ENCODE measurements at regions not wholly inside any gene's neighbourhood (a gene's known extent, or its start where the extent isn't known, plus 50 kb on each side); places are given as distances from the start of the nearest gene placed in this dataset.

- DNase-seq (ENCODE audit: extremely low spot score), result no peak
- ChIA-PET CTCF (interaction anchor here (0.6 kb wide), 1 partner anchor 240 kb away, joined by 3 read pairs; no protein-coding TSS in a partner anchor), POLR2A (no interaction called here)
- TF ChIP-seq BHLHE40 (IDR thresholded peaks at IDR 0.05; ENCODE audit: borderline replicate concordance), result no peak
- no peak for TF ChIP-seq NFRKB (IDR thresholded peaks at IDR 0.05)
- TF ChIP-seq HDGF (IDR thresholded peaks at IDR 0.05; ENCODE audit: borderline replicate concordance), result no peak
- TF ChIP-seq SUZ12 (IDR thresholded peaks at IDR 0.05), result no peak
- no peak for TF ChIP-seq CTBP1 (IDR thresholded peaks at IDR 0.05; ENCODE audit: borderline replicate concordance)
These were observed 50.4 kb upstream of the SOD1 start for GRCh38 chr21:31609081-31609480.

- CTCF ChIA-PET, result no interaction called here
- DNase-seq (ENCODE audit: extremely low spot score), result no peak
- POLR2A ChIA-PET, result no interaction called here
- TF ChIP-seq ARNT (IDR thresholded peaks at IDR 0.05) (no peak), ZNF384 (IDR thresholded peaks at IDR 0.05) (no peak), FOXM1 (IDR thresholded peaks at IDR 0.05; ENCODE audit: borderline replicate concordance) (no peak), BHLHE40 (IDR thresholded peaks at IDR 0.05; ENCODE audit: borderline replicate concordance) (no peak), CTBP1 (IDR thresholded peaks at IDR 0.05; ENCODE audit: borderline replicate concordance) (no peak), NFRKB (IDR thresholded peaks at IDR 0.05) (no peak), PKNOX1 (IDR thresholded peaks at IDR 0.05) (no peak), HDGF (IDR thresholded peaks at IDR 0.05; ENCODE audit: borderline replicate concordance) (no peak), FOXK2 (IDR thresholded peaks at IDR 0.05) (no peak), L3MBTL2 (conservative IDR thresholded peaks at IDR 0.05) (no peak), ELF4 (IDR thresholded peaks at IDR 0.05) (no peak), LEF1 (IDR thresholded peaks at IDR 0.05; ENCODE audit: borderline replicate concordance) (no peak), TARDBP (IDR thresholded peaks at IDR 0.05) (no peak), SUZ12 (IDR thresholded peaks at IDR 0.05) (no peak), FOXA1 (IDR thresholded peaks at IDR 0.05) (no peak), SP1 (IDR thresholded peaks at IDR 0.05) (no peak)
These were observed 51.7 kb upstream of the SOD1 start for GRCh38 chr21:31607791-31608190.

- TF ChIP-seq FOXA1 (IDR thresholded peaks at IDR 0.05) (no peak), SUZ12 (IDR thresholded peaks at IDR 0.05) (no peak), TARDBP (IDR thresholded peaks at IDR 0.05) (no peak), ELF4 (IDR thresholded peaks at IDR 0.05) (no peak), CTBP1 (IDR thresholded peaks at IDR 0.05; ENCODE audit: borderline replicate concordance) (no peak), FOXM1 (IDR thresholded peaks at IDR 0.05; ENCODE audit: borderline replicate concordance) (no peak), FOXK2 (IDR thresholded peaks at IDR 0.05) (no peak), BHLHE40 (IDR thresholded peaks at IDR 0.05; ENCODE audit: borderline replicate concordance) (no peak), L3MBTL2 (conservative IDR thresholded peaks at IDR 0.05) (no peak), PKNOX1 (IDR thresholded peaks at IDR 0.05) (no peak), HDGF (IDR thresholded peaks at IDR 0.05; ENCODE audit: borderline replicate concordance) (no peak), SP1 (IDR thresholded peaks at IDR 0.05) (no peak), ARNT (IDR thresholded peaks at IDR 0.05) (no peak), ZNF384 (IDR thresholded peaks at IDR 0.05) (no peak), LEF1 (IDR thresholded peaks at IDR 0.05; ENCODE audit: borderline replicate concordance) (no peak), NFRKB (IDR thresholded peaks at IDR 0.05) (no peak)
- ChIA-PET POLR2A (interaction anchor here (1.2 kb wide), 1 partner anchor 47 kb away, joined by 3 read pairs; no protein-coding TSS in a partner anchor), CTCF (no interaction called here)
- no peak for DNase-seq (ENCODE audit: extremely low spot score)
These were observed 53.2 kb upstream of the SOD1 start for GRCh38 chr21:31606081-31606874.

GRCh38 chr21:31604591-31605190, 54.8 kb upstream of the SOD1 start:
- POLR2A ChIA-PET, result interaction anchor here (1.2 kb wide), 1 partner anchor 45 kb away, joined by 3 read pairs; no protein-coding TSS in a partner anchor
- CTCF ChIA-PET, result interaction anchor here (1.0 kb wide), 1 partner anchor 60 kb away, joined by 3 read pairs; no protein-coding TSS in a partner anchor
- peak; percentile 77 for DNase-seq (ENCODE audit: extremely low spot score)
- TF ChIP-seq FOXA1 (IDR thresholded peaks at IDR 0.05), result no peak
- no peak for TF ChIP-seq FOXK2 (IDR thresholded peaks at IDR 0.05)
- TF ChIP-seq HDGF (IDR thresholded peaks at IDR 0.05; ENCODE audit: borderline replicate concordance), result no peak
- TF ChIP-seq ARNT (IDR thresholded peaks at IDR 0.05), result no peak
- TF ChIP-seq PKNOX1 (IDR thresholded peaks at IDR 0.05), result no peak
- no peak for TF ChIP-seq LEF1 (IDR thresholded peaks at IDR 0.05; ENCODE audit: borderline replicate concordance)
- TF ChIP-seq L3MBTL2 (conservative IDR thresholded peaks at IDR 0.05), result no peak
- no peak for TF ChIP-seq FOXM1 (IDR thresholded peaks at IDR 0.05; ENCODE audit: borderline replicate concordance)
- TF ChIP-seq ELF4 (IDR thresholded peaks at IDR 0.05), result no peak
- no peak for TF ChIP-seq TARDBP (IDR thresholded peaks at IDR 0.05)
- no peak for TF ChIP-seq BHLHE40 (IDR thresholded peaks at IDR 0.05; ENCODE audit: borderline replicate concordance)
- TF ChIP-seq NFRKB (IDR thresholded peaks at IDR 0.05), result no peak
- no peak for TF ChIP-seq SP1 (IDR thresholded peaks at IDR 0.05)
- TF ChIP-seq ZNF384 (IDR thresholded peaks at IDR 0.05), result no peak
- TF ChIP-seq SUZ12 (IDR thresholded peaks at IDR 0.05), result no peak
- TF ChIP-seq CTBP1 (IDR thresholded peaks at IDR 0.05; ENCODE audit: borderline replicate concordance), result no peak

- DNase-seq (ENCODE audit: extremely low spot score), result no peak
- POLR2A ChIA-PET, result interaction anchor here (2.2 kb wide), 1 partner anchor 41 kb away, joined by 10 read pairs; no protein-coding TSS in a partner anchor
- CTCF ChIA-PET, result interaction anchor here (0.6 kb wide), 1 partner anchor 14 kb away, joined by 4 read pairs; no protein-coding TSS in a partner anchor
- TF ChIP-seq LEF1 (IDR thresholded peaks at IDR 0.05; ENCODE audit: borderline replicate concordance) (no peak), PKNOX1 (IDR thresholded peaks at IDR 0.05) (no peak), FOXM1 (IDR thresholded peaks at IDR 0.05; ENCODE audit: borderline replicate concordance) (no peak), CTBP1 (IDR thresholded peaks at IDR 0.05; ENCODE audit: borderline replicate concordance) (no peak), SP1 (IDR thresholded peaks at IDR 0.05) (no peak), BHLHE40 (IDR thresholded peaks at IDR 0.05; ENCODE audit: borderline replicate concordance) (no peak), L3MBTL2 (conservative IDR thresholded peaks at IDR 0.05) (no peak), ARNT (IDR thresholded peaks at IDR 0.05) (no peak), NFRKB (IDR thresholded peaks at IDR 0.05) (no peak), SUZ12 (IDR thresholded peaks at IDR 0.05) (no peak), FOXA1 (IDR thresholded peaks at IDR 0.05) (no peak), ZNF384 (IDR thresholded peaks at IDR 0.05) (no peak), TARDBP (IDR thresholded peaks at IDR 0.05) (no peak)
These were observed 59.9 kb upstream of the SOD1 start for GRCh38 chr21:31599563-31599962.

All from HEK293T (cell line).